ENCODE measurements at regions not wholly inside any gene's neighbourhood (a gene's known extent, or its start where the extent isn't known, plus 50 kb on each side); places are given as distances from the start of the nearest gene placed in this dataset.

- no peak for DNase-seq (ENCODE audit: extremely low read depth, insufficient read length)
- Histone ChIP-seq H3K4me3 (replicated peaks; ENCODE audit: low read depth, low read length) (no peak overlapping the region), H3K27me3 (replicated peaks; ENCODE audit: control insufficient read depth, insufficient read depth, low read length) (no peaks in the 10 kb centered on the region), H3K36me3 (ENCODE audit: control insufficient read depth, insufficient read depth, low read length) (no peaks in the 10 kb centered on the region)
- no peak for TF ChIP-seq CTCF (IDR thresholded peaks at IDR 0.05; ENCODE audit: insufficient read depth, low read length, poor library complexity, severe bottlenecking)
These were observed 173.4 kb upstream of the SGCD start for GRCh38 chr5:156153602-156154001.

GRCh38 chr5:156154757-156155156 lies 172.2 kb upstream of the SGCD start:
- no peaks in the 10 kb centered on the region for H3K36me3 ChIP-seq (ENCODE audit: control insufficient read depth, insufficient read depth, low read length)
- no peaks in the 10 kb centered on the region for H3K27me3 ChIP-seq (replicated peaks; ENCODE audit: control insufficient read depth, insufficient read depth, low read length)
- no peak overlapping the region for H3K4me3 ChIP-seq (replicated peaks; ENCODE audit: low read depth, low read length)
- no peak for TF ChIP-seq CTCF (IDR thresholded peaks at IDR 0.05; ENCODE audit: insufficient read depth, low read length, poor library complexity, severe bottlenecking)
- DNase-seq (ENCODE audit: extremely low read depth, insufficient read length): no peak

- no peak for DNase-seq (ENCODE audit: extremely low read depth, insufficient read length)
- no peaks in the 10 kb centered on the region for H3K27me3 ChIP-seq (replicated peaks; ENCODE audit: control insufficient read depth, insufficient read depth, low read length)
- no peak for TF ChIP-seq CTCF (IDR thresholded peaks at IDR 0.05; ENCODE audit: insufficient read depth, low read length, poor library complexity, severe bottlenecking)
- H3K36me3 ChIP-seq (ENCODE audit: control insufficient read depth, insufficient read depth, low read length): no peaks in the 10 kb centered on the region
- no peak overlapping the region for H3K4me3 ChIP-seq (replicated peaks; ENCODE audit: low read depth, low read length)
These were observed 171.4 kb upstream of the SGCD start for GRCh38 chr5:156155598-156155997.

- no peak overlapping the region for H3K4me3 ChIP-seq (replicated peaks; ENCODE audit: low read depth, low read length)
- no peak for DNase-seq (ENCODE audit: extremely low read depth, insufficient read length)
- H3K27me3 ChIP-seq (replicated peaks; ENCODE audit: control insufficient read depth, insufficient read depth, low read length): no peaks in the 10 kb centered on the region
- H3K36me3 ChIP-seq (ENCODE audit: control insufficient read depth, insufficient read depth, low read length): no peaks in the 10 kb centered on the region
- no peak for TF ChIP-seq CTCF (IDR thresholded peaks at IDR 0.05; ENCODE audit: insufficient read depth, low read length, poor library complexity, severe bottlenecking)
These were observed 162.7 kb upstream of the SGCD start for GRCh38 chr5:156164306-156164705.

- no peaks in the 10 kb centered on the region for H3K27me3 ChIP-seq (replicated peaks; ENCODE audit: control insufficient read depth, insufficient read depth, low read length)
- H3K4me3 ChIP-seq (replicated peaks; ENCODE audit: low read depth, low read length): no peak overlapping the region
- TF ChIP-seq CTCF (IDR thresholded peaks at IDR 0.05; ENCODE audit: insufficient read depth, low read length, poor library complexity, severe bottlenecking): no peak
- DNase-seq (ENCODE audit: extremely low read depth, insufficient read length): no peak
- no peaks in the 10 kb centered on the region for H3K36me3 ChIP-seq (ENCODE audit: control insufficient read depth, insufficient read depth, low read length)
These were observed 157.5 kb upstream of the SGCD start for GRCh38 chr5:156169495-156169894.

- H3K36me3 ChIP-seq (ENCODE audit: control insufficient read depth, insufficient read depth, low read length): no peaks in the 10 kb centered on the region
- no peaks in the 10 kb centered on the region for H3K27me3 ChIP-seq (replicated peaks; ENCODE audit: control insufficient read depth, insufficient read depth, low read length)
- TF ChIP-seq CTCF (IDR thresholded peaks at IDR 0.05; ENCODE audit: insufficient read depth, low read length, poor library complexity, severe bottlenecking): no peak
- DNase-seq (ENCODE audit: extremely low read depth, insufficient read length): no peak
- H3K4me3 ChIP-seq (replicated peaks; ENCODE audit: low read depth, low read length): no peak overlapping the region
These were observed 156.5 kb upstream of the SGCD start for GRCh38 chr5:156170351-156170961.

Data from GM06990 (cell line).